ENCODE measurements at regions not wholly inside any gene's neighbourhood (a gene's known extent, or its start where the extent isn't known, plus 50 kb on each side); places are given as distances from the start of the nearest gene placed in this dataset.

- TF ChIP-seq EZH2 (IDR thresholded peaks at IDR 0.05): no peak
- no peak for TF ChIP-seq POLR2AphosphoS5 (IDR thresholded peaks at IDR 0.05; ENCODE audit: borderline replicate concordance, low read depth, low read length)
Observed at GRCh38 chr5:166595274-166595951, 1696.0 kb upstream of the WWC1 start.
